Epithelial cell of esophagus (primary cell): ENCODE measurements at regions not wholly inside any gene's neighbourhood (a gene's known extent, or its start where the extent isn't known, plus 50 kb on each side); places are given as distances from the start of the nearest gene placed in this dataset.

Experiments used
- DNase-seq: peaks from one replicate; pipeline ENCODE4 v3.0.0; 2010; ENCODE audit warnings: low read depth
- H3K4me3 ChIP-seq: 2 replicates; pipeline ENCODE4 v1.5.1; 2011; ENCODE audit warnings: mild to moderate bottlenecking, low read length, control low read depth
- TF ChIP-seq, protein P1 (sequence below): IDR thresholded peaks from 2 replicates; pipeline ENCODE4 v1.5.1; 2011; ENCODE audit warnings: low read depth, mild to moderate bottlenecking, low read length, control low read depth, inconsistent platforms; ENCODE audit not compliant: insufficient read depth; ENCODE audit errors: missing control alignments

DNA sequence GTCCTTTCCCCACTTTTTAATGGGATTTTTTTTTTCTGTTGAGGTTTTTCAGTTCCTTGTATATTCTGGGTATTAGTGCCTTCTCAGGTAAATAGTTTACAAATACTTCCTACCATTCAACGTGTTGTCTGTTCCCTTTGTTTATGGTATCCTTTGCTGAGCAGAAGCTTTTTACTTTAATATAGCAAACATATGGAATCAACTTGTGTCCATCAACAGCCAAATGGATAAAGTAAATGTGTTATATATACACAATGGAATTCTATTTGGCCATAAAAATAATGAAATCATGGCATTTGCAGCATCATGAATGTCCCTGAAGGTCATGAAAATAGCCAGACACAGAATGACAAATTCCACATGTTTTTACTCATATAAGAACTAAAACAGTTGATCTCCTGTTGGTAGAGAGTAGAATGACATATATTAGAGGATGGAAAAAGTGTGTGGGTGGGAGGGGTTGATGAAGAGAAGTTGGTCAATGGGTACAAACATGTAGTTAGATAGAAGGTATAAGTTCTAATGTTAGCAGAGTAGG is 500.8 kb downstream of the SLITRK6 start:
- no peak for DNase-seq
- TF ChIP-seq, protein P1, sequence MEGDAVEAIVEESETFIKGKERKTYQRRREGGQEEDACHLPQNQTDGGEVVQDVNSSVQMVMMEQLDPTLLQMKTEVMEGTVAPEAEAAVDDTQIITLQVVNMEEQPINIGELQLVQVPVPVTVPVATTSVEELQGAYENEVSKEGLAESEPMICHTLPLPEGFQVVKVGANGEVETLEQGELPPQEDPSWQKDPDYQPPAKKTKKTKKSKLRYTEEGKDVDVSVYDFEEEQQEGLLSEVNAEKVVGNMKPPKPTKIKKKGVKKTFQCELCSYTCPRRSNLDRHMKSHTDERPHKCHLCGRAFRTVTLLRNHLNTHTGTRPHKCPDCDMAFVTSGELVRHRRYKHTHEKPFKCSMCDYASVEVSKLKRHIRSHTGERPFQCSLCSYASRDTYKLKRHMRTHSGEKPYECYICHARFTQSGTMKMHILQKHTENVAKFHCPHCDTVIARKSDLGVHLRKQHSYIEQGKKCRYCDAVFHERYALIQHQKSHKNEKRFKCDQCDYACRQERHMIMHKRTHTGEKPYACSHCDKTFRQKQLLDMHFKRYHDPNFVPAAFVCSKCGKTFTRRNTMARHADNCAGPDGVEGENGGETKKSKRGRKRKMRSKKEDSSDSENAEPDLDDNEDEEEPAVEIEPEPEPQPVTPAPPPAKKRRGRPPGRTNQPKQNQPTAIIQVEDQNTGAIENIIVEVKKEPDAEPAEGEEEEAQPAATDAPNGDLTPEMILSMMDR = no peak
- no peak overlapping the region for H3K4me3 ChIP-seq

DNA sequence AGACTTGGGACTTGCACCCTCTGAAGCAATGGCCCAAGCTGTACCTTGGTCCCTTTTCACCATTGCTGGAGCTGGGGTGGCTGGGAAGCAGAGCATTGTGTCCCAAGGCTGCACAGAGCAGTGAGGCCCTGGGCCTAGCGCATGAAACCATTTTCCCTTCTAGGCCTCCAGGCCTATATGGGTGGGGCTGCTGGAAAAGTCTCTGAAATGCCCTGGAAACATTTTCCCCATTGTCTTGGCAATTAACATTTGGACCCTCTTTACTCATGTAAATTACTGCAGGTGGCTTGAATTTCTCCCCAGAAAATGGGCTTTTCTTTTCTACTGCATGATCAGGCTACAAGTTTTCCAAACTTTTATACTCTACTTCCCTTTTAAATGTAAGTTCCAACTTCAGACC is 510.5 kb downstream of the SLITRK6 start:
- no peak for DNase-seq
- TF ChIP-seq, protein P1 = no peak
- no peak overlapping the region for H3K4me3 ChIP-seq

DNA sequence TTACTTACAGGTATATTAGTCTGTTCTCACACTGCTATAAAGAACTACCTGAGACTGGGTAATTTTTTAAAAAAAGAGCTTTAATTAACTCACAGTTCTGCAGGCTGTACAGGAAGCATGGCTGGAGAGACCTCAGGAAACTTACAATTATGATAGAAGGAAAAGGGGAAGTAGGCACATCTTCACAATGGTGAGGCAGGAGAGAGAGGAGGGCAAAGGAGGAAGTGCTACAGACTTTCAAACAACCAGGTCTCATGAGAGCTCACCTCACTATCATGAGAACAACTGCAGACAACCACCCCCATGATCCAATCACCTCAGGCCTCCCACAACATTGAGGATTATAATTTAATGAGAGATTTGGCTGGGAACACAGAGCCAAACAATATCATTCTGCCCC is 511.7 kb downstream of the SLITRK6 start:
- TF ChIP-seq, protein P1 = no peak
- H3K4me3 ChIP-seq = no peak overlapping the region
- no peak for DNase-seq

DNA sequence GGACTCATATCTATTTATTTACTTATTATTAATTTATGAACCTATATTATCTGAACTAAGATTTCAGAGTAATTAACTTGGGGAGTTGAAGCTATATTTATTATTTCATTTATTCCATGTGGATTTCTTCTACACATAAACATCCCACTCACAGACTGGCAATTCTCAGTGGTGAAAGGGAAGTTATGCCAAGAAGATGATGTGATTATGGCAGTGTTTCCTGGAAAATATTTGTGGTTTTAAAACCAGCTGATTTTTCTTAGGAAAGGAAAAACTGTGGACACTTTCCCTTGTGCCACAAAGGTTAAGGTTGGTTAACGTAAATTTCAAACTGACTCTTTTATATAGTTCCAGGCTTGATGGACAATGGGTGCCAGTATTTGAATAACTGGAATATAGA is 513.1 kb downstream of the SLITRK6 start:
- no peak overlapping the region for H3K4me3 ChIP-seq
- TF ChIP-seq, protein P1 = no peak
- DNase-seq = no peak

DNA sequence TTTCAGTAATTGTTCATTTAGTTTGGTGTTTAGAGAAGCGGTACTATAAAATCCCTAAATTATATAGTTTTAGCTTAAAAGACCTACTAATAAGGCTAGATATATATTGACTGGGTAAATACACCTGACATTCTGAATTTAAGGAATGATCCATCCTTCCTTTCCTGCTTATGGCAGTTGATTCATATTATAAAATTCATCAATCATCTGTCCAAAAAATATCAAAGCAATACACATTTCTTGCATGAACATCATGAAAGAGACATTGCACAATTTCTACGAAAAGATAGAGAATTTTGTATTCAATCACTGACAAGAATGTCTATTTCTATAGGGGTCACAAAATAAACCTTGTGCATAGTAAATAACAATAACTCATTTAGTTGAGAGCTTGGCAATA is 514.9 kb downstream of the SLITRK6 start:
- no peak overlapping the region for H3K4me3 ChIP-seq
- TF ChIP-seq, protein P1 = no peak
- no peak for DNase-seq

DNA sequence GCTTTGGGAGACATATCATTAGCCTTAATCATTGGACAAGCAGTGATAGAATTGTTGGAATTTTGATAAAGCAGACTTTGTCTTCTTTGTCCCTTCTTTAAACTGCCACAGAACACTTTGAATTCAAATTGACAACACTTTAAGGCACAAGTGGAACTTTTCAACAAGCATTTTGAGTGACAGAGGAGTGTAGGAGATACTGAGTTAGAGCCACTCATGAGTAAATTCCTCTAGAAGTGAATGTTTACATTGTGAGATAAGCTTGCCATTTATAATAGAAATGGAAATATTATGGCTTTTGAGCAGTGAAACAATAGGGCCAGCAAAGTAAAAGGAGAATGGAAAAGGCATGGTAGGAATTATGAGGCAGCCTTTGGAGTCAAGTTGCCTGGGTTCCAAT is 515.8 kb downstream of the SLITRK6 start:
- no peak for DNase-seq
- no peak overlapping the region for H3K4me3 ChIP-seq
- TF ChIP-seq, protein P1 = no peak

DNA sequence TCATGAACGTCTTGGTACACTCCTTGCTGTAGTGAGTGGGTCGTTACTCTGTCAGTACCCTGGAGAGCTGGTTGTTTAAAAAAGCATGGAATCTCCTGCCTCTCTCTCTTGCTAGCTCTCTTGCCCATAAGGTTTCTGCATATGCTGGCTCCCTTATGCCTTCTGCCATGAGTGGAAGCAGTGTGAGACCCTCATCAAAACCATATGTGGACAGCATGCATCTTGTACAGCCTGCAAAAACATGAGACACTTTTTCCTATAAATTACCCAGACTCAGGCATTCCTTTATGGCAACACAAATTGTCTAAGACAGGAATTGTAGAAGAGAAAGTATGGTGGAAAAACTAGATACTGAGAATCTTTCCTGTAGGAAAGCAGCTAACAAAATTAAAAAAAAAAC is 516.3 kb downstream of the SLITRK6 start:
- TF ChIP-seq, protein P1 = no peak
- H3K4me3 ChIP-seq = no peak overlapping the region
- DNase-seq = no peak
